Neutrophil (primary cell): ENCODE measurements at regions not wholly inside any gene's neighbourhood (a gene's known extent, or its start where the extent isn't known, plus 50 kb on each side); places are given as distances from the start of the nearest gene placed in this dataset.
"Not testable (repeated sequence)": the region's sequence is repeated elsewhere in the genome, so short reads cannot be mapped to it uniquely, and the experiment has no call there.

Source experiments
- H3K27ac ChIP-seq: fragments of 200-600 bp; sonication (generic); 2 replicates; pipeline ENCODE4 v1.5.1; 2016; ENCODE audit warnings: mild to moderate bottlenecking, moderate library complexity
- H3K27me3 ChIP-seq: fragments of 200-600 bp; sonication (generic); 2 replicates; pipeline ENCODE4 v1.6.0; 2016; ENCODE audit warnings: mild to moderate bottlenecking
- H3K36me3 ChIP-seq: fragments of 200-600 bp; sonication (generic); 2 replicates; pipeline ENCODE4 v1.5.1; 2017
- H3K4me1 ChIP-seq, 2 experiments: fragments of 200-600 bp in 1 of 2; sonication (generic) in 1 of 2; 1 replicate in 1 of 2; 2 replicates in 1 of 2; pipeline versions ENCODE4 v1.5.1 to v1.6.1; 2013 to 2016; ENCODE audit warnings: low read depth in 1 of 2, low read length in 1 of 2, mild to moderate bottlenecking in 1 of 2, moderate library complexity in 1 of 2; ENCODE audit not compliant: control insufficient read depth in 1 of 2, insufficient read depth in 1 of 2
- H3K4me3 ChIP-seq, 2 experiments: fragments of 200-600 bp in 1 of 2; sonication (generic) in 1 of 2; 1 replicate in 1 of 2; 2 replicates in 1 of 2; pipeline ENCODE4 v1.5.1; 2013 to 2016; ENCODE audit warnings: low read depth in 1 of 2, low read length in 1 of 2, mild to moderate bottlenecking in 1 of 2, moderate library complexity in 1 of 2
- H3K9me3 ChIP-seq: fragments of 200-600 bp; sonication (generic); 2 replicates; pipeline ENCODE4 v1.5.1; 2016
- TF ChIP-seq, protein P1 (sequence below): fragments of 200-600 bp; sonication (generic); IDR thresholded peaks from 2 replicates; pipeline ENCODE4 v1.5.1; 2016; ENCODE audit warnings: antibody characterized with exemption

DNA sequence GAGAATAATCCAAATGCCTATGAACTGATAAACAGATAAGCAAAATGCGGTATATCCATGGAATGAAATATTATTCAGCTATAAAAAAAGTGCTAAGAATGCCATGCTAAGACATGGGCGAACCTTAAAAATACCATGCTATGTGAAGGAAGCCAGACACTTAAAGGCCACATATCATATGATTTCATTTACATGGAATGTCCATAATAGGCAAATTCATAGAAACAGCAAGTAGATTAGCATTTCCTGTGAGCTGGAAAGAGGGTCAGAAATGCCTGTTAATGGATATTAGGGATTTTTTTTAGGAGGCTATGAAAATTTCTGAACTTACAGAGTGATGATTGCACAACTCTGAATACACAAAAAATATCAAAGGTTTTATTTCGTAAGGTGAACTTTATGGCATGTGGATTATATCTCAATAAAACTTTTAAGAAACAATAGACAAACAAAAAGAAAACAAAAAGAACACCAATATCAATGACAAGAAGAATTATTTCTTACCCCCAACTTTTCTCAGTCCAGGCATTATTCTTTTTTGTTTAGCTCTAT, 1207.7 kb downstream of the SUCLG1 start:
- H3K36me3 ChIP-seq: no peaks in the 10 kb centered on the region
- H3K27me3 ChIP-seq: no peaks in the 10 kb centered on the region
- H3K9me3 ChIP-seq: no peaks in the 10 kb centered on the region
- TF ChIP-seq, protein P1, sequence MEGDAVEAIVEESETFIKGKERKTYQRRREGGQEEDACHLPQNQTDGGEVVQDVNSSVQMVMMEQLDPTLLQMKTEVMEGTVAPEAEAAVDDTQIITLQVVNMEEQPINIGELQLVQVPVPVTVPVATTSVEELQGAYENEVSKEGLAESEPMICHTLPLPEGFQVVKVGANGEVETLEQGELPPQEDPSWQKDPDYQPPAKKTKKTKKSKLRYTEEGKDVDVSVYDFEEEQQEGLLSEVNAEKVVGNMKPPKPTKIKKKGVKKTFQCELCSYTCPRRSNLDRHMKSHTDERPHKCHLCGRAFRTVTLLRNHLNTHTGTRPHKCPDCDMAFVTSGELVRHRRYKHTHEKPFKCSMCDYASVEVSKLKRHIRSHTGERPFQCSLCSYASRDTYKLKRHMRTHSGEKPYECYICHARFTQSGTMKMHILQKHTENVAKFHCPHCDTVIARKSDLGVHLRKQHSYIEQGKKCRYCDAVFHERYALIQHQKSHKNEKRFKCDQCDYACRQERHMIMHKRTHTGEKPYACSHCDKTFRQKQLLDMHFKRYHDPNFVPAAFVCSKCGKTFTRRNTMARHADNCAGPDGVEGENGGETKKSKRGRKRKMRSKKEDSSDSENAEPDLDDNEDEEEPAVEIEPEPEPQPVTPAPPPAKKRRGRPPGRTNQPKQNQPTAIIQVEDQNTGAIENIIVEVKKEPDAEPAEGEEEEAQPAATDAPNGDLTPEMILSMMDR: no peak
- no peak overlapping the region for H3K4me3 ChIP-seq
- H3K4me1 ChIP-seq: no peaks in the 10 kb centered on the region
- no peak overlapping the region for H3K27ac ChIP-seq

DNA sequence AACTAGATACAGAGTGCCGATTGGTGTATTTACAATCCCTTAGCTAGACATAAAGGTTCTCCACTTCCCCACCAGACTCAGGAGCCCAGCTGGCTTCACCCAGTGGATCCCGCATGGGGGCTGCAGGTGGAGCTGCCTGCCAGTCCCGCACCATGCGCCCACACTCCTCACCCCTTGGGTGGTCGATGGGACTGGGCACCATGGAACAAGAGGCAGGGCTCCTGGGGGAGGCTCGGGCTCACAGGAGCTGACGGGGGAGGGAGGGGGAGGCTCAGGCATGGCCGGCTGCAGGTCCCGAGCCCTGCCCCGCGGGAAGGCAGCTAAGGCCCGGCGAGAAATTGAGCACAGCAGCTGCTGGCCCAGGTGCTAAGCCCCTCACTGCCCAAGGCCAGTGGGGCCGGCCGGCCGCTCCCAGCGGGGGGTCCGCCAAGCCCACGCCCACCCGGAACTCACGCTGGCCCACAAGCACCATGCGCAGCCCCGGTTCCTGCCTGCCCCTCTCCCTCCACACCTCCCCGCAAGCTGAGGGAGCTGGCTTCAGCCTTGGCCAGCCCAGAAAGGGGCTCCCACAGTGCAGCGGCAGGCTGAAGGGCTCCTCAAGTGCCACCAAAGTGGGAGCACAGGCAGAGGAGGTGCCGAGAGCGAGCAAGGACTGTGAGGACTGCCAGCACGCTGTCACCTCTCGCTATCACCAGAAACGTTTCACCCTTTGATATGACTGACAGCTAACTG, 1213.1 kb downstream of the SUCLG1 start:
- not testable (repeated sequence) for H3K4me3 ChIP-seq

DNA sequence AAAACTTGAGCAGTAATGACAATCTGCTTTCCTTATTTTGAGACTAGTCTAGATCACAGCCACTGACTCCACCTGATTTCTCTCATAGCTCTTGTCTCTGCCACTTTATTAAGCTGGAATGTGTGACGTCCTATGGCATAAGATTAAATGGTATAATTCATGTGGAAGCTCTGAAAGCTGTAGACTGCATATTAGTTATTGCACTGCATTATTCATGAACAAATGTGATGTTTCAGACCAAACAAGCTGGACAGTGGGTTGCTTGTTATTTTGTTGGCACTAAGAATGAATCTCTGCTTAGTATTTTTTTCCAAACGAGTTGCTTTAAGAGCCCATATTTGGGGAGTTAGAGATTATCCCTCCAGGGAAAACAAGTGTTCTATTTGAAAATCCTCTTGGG, 1218.5 kb downstream of the SUCLG1 start:
- no peak overlapping the region for H3K27ac ChIP-seq
- H3K9me3 ChIP-seq: no peaks in the 10 kb centered on the region
- no peaks in the 10 kb centered on the region for H3K4me1 ChIP-seq
- H3K27me3 ChIP-seq: no peaks in the 10 kb centered on the region
- TF ChIP-seq, protein P1: no peak
- no peaks in the 10 kb centered on the region for H3K36me3 ChIP-seq
- H3K4me3 ChIP-seq: no peak overlapping the region

More for the DNA sequence above, 1213.1 kb downstream of the SUCLG1 start:
- not testable (repeated sequence) for H3K27ac ChIP-seq, H3K4me1 ChIP-seq, H3K36me3 ChIP-seq, H3K9me3 ChIP-seq, H3K27me3 ChIP-seq

DNA sequence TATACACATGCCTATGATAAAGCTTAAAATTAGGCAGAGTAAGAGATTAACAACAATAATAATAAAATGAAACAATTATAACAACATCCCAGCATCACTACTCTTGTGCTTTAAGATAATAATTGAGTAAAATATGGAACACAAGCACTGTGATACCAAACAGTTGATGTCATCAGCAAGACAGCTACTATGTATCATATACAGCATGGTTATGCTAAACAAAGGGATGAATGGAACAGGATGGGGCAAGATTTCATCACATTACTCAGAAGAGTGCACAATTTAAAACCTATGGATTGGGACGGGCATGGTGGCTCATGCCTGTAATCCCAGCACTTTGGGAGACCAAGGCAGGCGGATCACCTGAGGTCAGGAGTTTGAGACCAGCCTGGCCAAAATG, 1221.0 kb downstream of the SUCLG1 start:
- no peaks in the 10 kb centered on the region for H3K27me3 ChIP-seq
- H3K27ac ChIP-seq: no peak overlapping the region
- no peaks in the 10 kb centered on the region for H3K36me3 ChIP-seq
- no peak overlapping the region for H3K4me3 ChIP-seq
- no peaks in the 10 kb centered on the region for H3K9me3 ChIP-seq
- TF ChIP-seq, protein P1: no peak
- no peaks in the 10 kb centered on the region for H3K4me1 ChIP-seq

DNA sequence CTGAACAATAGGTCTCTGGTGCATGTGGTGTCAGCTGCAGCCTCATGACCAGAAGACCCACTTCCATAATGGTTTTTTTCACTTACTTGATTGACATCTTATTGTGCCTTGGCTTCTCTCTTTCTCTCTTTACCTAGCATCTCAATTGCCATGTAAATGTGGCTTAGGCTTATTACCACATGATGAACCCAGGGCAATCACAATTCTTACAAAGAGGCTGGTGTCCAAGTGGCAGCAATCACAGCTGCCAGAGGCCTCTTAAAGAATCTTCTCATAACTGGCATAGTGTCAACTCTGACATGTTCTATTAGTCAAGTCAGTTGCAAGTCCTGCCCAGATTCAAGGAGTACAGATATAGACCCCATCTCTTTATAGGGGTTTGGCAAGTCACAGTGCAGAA, 1224.8 kb downstream of the SUCLG1 start:
- Histone ChIP-seq H3K36me3 (no peaks in the 10 kb centered on the region), H3K27ac (no peak overlapping the region), H3K27me3 (no peaks in the 10 kb centered on the region), H3K4me3 (no peak overlapping the region), H3K9me3 (no peaks in the 10 kb centered on the region), H3K4me1 (no peaks in the 10 kb centered on the region)
- TF ChIP-seq, protein P1: no peak

DNA sequence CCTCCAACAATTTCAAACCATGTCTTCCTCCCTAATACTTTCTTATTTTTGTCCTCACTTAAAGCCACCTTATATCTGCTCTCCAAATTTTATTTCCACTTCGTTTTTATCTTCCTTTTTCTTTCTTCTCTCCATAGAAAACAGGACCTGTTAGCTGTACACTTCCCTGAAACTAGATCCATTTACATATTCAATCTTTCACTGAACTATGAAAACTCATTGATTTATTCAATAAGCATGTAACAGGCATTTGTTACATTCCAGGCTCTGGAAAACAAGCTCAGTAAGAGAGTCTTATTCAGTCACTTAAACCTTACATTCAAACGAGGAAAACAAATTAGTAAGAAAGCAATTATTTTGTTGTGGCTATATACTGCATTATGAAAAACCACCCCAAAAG, 1225.3 kb downstream of the SUCLG1 start:
- no peak overlapping the region for H3K27ac ChIP-seq
- TF ChIP-seq, protein P1: no peak
- no peaks in the 10 kb centered on the region for H3K36me3 ChIP-seq
- no peak overlapping the region for H3K4me3 ChIP-seq
- no peaks in the 10 kb centered on the region for H3K4me1 ChIP-seq
- no peaks in the 10 kb centered on the region for H3K27me3 ChIP-seq
- no peaks in the 10 kb centered on the region for H3K9me3 ChIP-seq
